Suprapubic skin (tissue), 3 donors: ENCODE measurements at regions not wholly inside any gene's neighbourhood (a gene's known extent, or its start where the extent isn't known, plus 50 kb on each side); places are given as distances from the start of the nearest gene placed in this dataset.

Source experiments
- CTCF ChIP-seq, 2 donors: fragments of 200-600 bp in 1 of 2; fragments of 450-650 bp in 1 of 2; sonication (generic) in 1 of 2; IDR thresholded peaks; one replicate each; pipeline ENCODE4 v1.5.1; 2016 to 2019; ENCODE audit warnings: antibody characterized with exemption in 2 of 2, mild to moderate bottlenecking in 1 of 2, moderate library complexity in 1 of 2
- EP300 ChIP-seq: sonication (generic); formaldehyde crosslinking; IDR thresholded peaks from one replicate; pipeline ENCODE4 v1.6.1; 2017; ENCODE audit warnings: antibody characterized with exemption

GRCh38 chr10:88083597-88083989 lies 220.2 kb downstream of the PTEN start:
- TF ChIP-seq EP300 (no peak), CTCF (IDR thresholded peaks at IDR 0.05) (no peak)
